ENCODE measurements at regions not wholly inside any gene's neighbourhood (a gene's known extent, or its start where the extent isn't known, plus 50 kb on each side); places are given as distances from the start of the nearest gene placed in this dataset.

GRCh38 chr7:65750511-65751344 is 122.1 kb upstream of the VKORC1L1 start (continued):
- peak; percentile 41 for TF ChIP-seq AGO1 (IDR thresholded peaks at IDR 0.05; ENCODE audit: low read depth, low read length, poor library complexity, severe bottlenecking)
- TF ChIP-seq IRF1 (CRISPR knock-in tag; IDR thresholded peaks at IDR 0.05; ENCODE audit: low read depth) = no peak
- peak; percentile 67; the same call in 1 of the 2 replicates for TF ChIP-seq ZBTB3 (CRISPR knock-in tag; IDR thresholded peaks at IDR 0.05; ENCODE audit: borderline replicate concordance, low read depth)
- no peak for TF ChIP-seq ZBED4 (CRISPR knock-in tag; IDR thresholded peaks at IDR 0.05; ENCODE audit: borderline replicate concordance)
- TF ChIP-seq DR1 (CRISPR knock-in tag; IDR thresholded peaks at IDR 0.05) = peak; percentile 81
- no peak for TF ChIP-seq ZNF343 (CRISPR knock-in tag; IDR thresholded peaks at IDR 0.05)
- TF ChIP-seq SP2 (CRISPR knock-in tag; IDR thresholded peaks at IDR 0.05) = peak; percentile 95
- 0 out of 2 replicates have a peak, but pooled peaks have one; percentile 24 for TF ChIP-seq THAP7 (CRISPR knock-in tag; IDR thresholded peaks at IDR 0.05)
- TF ChIP-seq ZNF558 (CRISPR knock-in tag; IDR thresholded peaks at IDR 0.05; ENCODE audit: borderline replicate concordance) = peak; percentile 95; the same call in 1 of the 2 replicates
- TF ChIP-seq MEF2D (CRISPR knock-in tag; IDR thresholded peaks at IDR 0.05) = 0 out of 2 replicates have a peak, but pooled peaks have one; percentile 33
- TF ChIP-seq BRF2 (CRISPR knock-in tag; IDR thresholded peaks at IDR 0.05) = peak; percentile 30; the same call in 1 of the 2 replicates
- no peak for TF ChIP-seq ZNF747 (CRISPR knock-in tag; IDR thresholded peaks at IDR 0.05; ENCODE audit: borderline replicate concordance)
- TF ChIP-seq ZNF616 (CRISPR knock-in tag; IDR thresholded peaks at IDR 0.05; ENCODE audit: low read depth) = no peak
- peak; percentile 50; the same call in 1 of the 2 replicates for TF ChIP-seq PRDM10 (CRISPR knock-in tag; IDR thresholded peaks at IDR 0.05; ENCODE audit: low read depth)
- TF ChIP-seq FIP1L1 (IDR thresholded peaks at IDR 0.05; ENCODE audit: borderline replicate concordance, insufficient read depth, low read depth, low read length) = no peak
- TF ChIP-seq ZFP37 (CRISPR knock-in tag; IDR thresholded peaks at IDR 0.05; ENCODE audit: borderline replicate concordance) = no peak
- TF ChIP-seq ZNF777 (CRISPR knock-in tag; IDR thresholded peaks at IDR 0.05) = no peak
